Ishikawa (cell line): ENCODE measurements at regions not wholly inside any gene's neighbourhood (a gene's known extent, or its start where the extent isn't known, plus 50 kb on each side); places are given as distances from the start of the nearest gene placed in this dataset.

Source experiments
- CEBPB ChIP-seq: IDR thresholded peaks from 2 replicates; pipeline ENCODE4 v1.6.1; 2012
- CREB1 ChIP-seq: IDR thresholded peaks from 2 replicates; pipeline ENCODE4 v1.6.1; 2012; ENCODE audit warnings: low read depth
- EP300 ChIP-seq: IDR thresholded peaks from 2 replicates; pipeline ENCODE4 v1.6.1; 2012; ENCODE audit warnings: borderline replicate concordance
- REST ChIP-seq: IDR thresholded peaks from 2 replicates; pipeline ENCODE4 v1.6.1; 2012; ENCODE audit warnings: low read depth, mild to moderate bottlenecking
- TCF12 ChIP-seq: IDR thresholded peaks from 2 replicates; pipeline ENCODE4 v1.6.1; 2012; ENCODE audit warnings: low read depth
- YY1 ChIP-seq: IDR thresholded peaks from 2 replicates; pipeline ENCODE4 v1.6.1; 2012; ENCODE audit warnings: low read depth

- no peak for TF ChIP-seq CEBPB
- no peak for TF ChIP-seq REST
- TF ChIP-seq EP300 = no peak
- TF ChIP-seq CREB1 = no peak
- TF ChIP-seq TCF12 = no peak
- TF ChIP-seq YY1 = no peak
These were observed 178.4 kb upstream of the COL3A1 start for GRCh38 chr2:188795762-188796161.
